Stomach (tissue), 8 donors: ENCODE measurements at regions not wholly inside any gene's neighbourhood (a gene's known extent, or its start where the extent isn't known, plus 50 kb on each side); places are given as distances from the start of the nearest gene placed in this dataset.

Source experiments
- DNase-seq, 2 donors: peaks; one replicate each; pipeline versions ENCODE4 v3.0.0 to v3.0.0-alpha.2; 2013 to 2019
- H3K27ac ChIP-seq, 5 donors: fragments of 200-600 bp in 4 of 5; sonication (generic) in 4 of 5; one replicate each; pipeline ENCODE4 v1.5.1; 2013 to 2019; ENCODE audit warnings: mild to moderate bottlenecking in 1 of 5, moderate library complexity in 1 of 5
- H3K27me3 ChIP-seq, 3 donors: fragments of 200-600 bp; sonication (generic); one replicate each; pipeline ENCODE4 v1.5.1; 2017 to 2019; ENCODE audit warnings: mixed run types in 1 of 3
- H3K36me3 ChIP-seq, 4 donors: fragments of 200-600 bp; sonication (generic); 1 replicate in 3 of 4; 2 replicates in 1 of 4; pipeline ENCODE4 v1.5.1; 2016 to 2019
- H3K4me1 ChIP-seq, 4 donors: fragments of 200-600 bp; sonication (generic); one replicate each; pipeline ENCODE4 v1.5.1; 2016 to 2019
- H3K4me3 ChIP-seq, 4 donors: fragments of 200-600 bp; sonication (generic) in 3 of 4; one replicate each; pipeline ENCODE4 v1.5.1; 2016 to 2019; ENCODE audit warnings: mild to moderate bottlenecking in 1 of 4
- H3K9me3 ChIP-seq, 4 donors: fragments of 200-600 bp; sonication (generic); one replicate each; pipeline ENCODE4 v1.5.1; 2016 to 2019
- EP300 ChIP-seq: sonication (generic); formaldehyde crosslinking; IDR thresholded peaks from one replicate; pipeline ENCODE4 v1.6.1; 2017; ENCODE audit warnings: antibody characterized with exemption
- POLR2A ChIP-seq, 4 donors: fragments of 450-650 bp; IDR thresholded peaks; one replicate each; pipeline ENCODE4 v1.6.1; 2016; ENCODE audit warnings: antibody characterized with exemption in 4 of 4, control low read depth in 2 of 4, mild to moderate bottlenecking in 1 of 4, moderate library complexity in 1 of 4
- POLR2AphosphoS5 ChIP-seq, 3 donors: sonication (generic); formaldehyde crosslinking; IDR thresholded peaks; one replicate each; pipeline ENCODE4 v1.6.1; 2016; ENCODE audit warnings: antibody characterized with exemption in 3 of 3
- WGBS, 5 donors: extraction: QIAGEN DNeasy Blood & Tissue Kit in 3 of 5; methylation state at CpG; one replicate each; pipeline versions ENCODE4 v1.1.5 to v1.1.7; 2013 to 2018; 5-methylcytosine and 5-hydroxymethylcytosine counted together
- intact Hi-C: fragments of 100-400 bp; cut with DNase I; formaldehyde crosslinking; loops from one replicate; pipeline ENCODE4 v1.15.1; 2023; ENCODE audit warnings: low total_unique reads
- TF ChIP-seq, protein P1 (sequence below), 7 experiments: fragments of 450-650 bp in 4 of 7; fragments of 200-600 bp in 3 of 7; sonication (generic) in 3 of 7; IDR thresholded peaks; one replicate each; pipeline ENCODE4 v1.5.1; 2016 to 2019; ENCODE audit warnings: antibody characterized with exemption in 7 of 7, control low read depth in 2 of 7, mild to moderate bottlenecking in 1 of 7
- donor health status: healthy with polysubstance abuse.
- donor health status: Bipolar disorder and iron deficiency.
- donor health status: healthy.

DNA sequence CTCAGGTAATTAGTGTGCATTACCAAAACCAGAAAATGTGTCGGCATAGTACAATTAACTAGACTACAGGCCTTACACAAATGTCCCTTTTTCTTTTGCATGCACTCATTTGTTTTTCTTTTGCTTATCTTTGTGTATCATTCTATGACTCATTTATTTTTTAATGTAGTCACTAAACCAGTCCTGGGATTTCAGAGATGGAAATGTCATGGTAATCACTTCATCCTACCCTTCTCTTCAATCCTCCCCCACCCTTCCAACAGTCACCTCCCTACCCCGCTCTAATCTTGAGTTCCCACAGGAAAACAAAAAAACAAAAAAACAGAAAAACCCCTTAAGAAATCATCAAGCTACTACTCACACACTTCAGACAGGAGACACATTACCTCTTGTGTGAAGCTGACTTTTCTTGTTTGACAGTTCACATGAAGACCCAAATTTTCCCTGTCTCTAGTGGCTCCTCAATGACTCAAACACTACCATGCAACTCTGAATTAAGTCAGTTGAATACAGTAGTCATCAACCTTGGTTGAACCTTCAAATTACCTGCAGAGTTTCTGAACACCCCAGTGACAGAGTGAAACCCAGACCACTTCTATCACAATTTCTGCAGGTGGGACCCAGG is 242.4 kb upstream of the SALL1 start:
- TF ChIP-seq POLR2AphosphoS5 (IDR thresholded peaks at IDR 0.05) (no peak), EP300 (no peak), POLR2A (IDR thresholded peaks at IDR 0.05) (no peak)
- TF ChIP-seq, protein P1, sequence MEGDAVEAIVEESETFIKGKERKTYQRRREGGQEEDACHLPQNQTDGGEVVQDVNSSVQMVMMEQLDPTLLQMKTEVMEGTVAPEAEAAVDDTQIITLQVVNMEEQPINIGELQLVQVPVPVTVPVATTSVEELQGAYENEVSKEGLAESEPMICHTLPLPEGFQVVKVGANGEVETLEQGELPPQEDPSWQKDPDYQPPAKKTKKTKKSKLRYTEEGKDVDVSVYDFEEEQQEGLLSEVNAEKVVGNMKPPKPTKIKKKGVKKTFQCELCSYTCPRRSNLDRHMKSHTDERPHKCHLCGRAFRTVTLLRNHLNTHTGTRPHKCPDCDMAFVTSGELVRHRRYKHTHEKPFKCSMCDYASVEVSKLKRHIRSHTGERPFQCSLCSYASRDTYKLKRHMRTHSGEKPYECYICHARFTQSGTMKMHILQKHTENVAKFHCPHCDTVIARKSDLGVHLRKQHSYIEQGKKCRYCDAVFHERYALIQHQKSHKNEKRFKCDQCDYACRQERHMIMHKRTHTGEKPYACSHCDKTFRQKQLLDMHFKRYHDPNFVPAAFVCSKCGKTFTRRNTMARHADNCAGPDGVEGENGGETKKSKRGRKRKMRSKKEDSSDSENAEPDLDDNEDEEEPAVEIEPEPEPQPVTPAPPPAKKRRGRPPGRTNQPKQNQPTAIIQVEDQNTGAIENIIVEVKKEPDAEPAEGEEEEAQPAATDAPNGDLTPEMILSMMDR (IDR thresholded peaks at IDR 0.05), result no peak
- no peak overlapping the region for H3K4me3 ChIP-seq
- intact Hi-C loops, result no loop called here
- H3K27ac ChIP-seq, result peak overlapping the region in 2 of 5 donors; percentile 32 to 51
- 61 to 80% (median 74%) methylated on average over 2 of the region's 2 CpGs for WGBS, 5 donors
- no peaks in the 10 kb centered on the region for H3K36me3 ChIP-seq
- H3K27me3 ChIP-seq, result peaks cover 0 to 7% (median 0%) of the 10 kb centered on the region in 3 donors
- H3K9me3 ChIP-seq, result peaks cover 0 to 16% (median 11%) of the 10 kb centered on the region in 4 donors
- DNase-seq, result no peak
- H3K4me1 ChIP-seq, result no peaks in the 10 kb centered on the region

DNA sequence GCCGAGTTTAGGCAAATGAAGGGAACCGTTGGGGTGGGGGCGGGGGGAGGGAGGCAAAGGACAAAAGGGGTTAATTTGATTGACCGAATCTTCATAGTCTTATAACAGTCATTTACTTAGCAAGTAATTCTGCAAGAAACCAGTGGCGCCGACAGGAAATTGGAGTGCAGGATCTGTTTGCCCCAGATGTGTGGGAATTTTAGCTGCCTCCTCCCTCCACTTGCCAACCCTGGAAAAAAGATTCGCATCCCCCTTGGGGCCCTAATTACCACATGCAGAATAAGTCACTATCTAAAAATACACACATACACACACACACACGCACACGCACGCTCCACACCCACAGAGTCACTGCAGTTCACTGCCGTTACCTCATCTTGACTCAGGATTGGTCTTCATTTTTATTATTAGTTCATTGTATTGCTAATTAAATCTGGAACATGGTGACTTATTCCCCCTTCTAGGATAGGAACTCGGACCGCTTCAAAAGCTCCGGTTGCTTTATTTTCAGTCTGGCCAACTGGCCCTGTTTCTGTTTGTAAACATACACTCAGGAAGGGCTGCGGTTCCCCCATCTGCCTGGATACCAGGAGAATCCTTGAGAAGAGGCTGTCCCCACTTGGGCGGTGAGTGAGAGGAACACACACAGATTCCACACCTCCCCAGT is 241.6 kb upstream of the SALL1 start:
- H3K27ac ChIP-seq, result peak overlapping the region in 2 of 5 donors; percentile 32 to 51
- DNase-seq, result peak in 1 of 2 donors; percentile 28
- 52 to 65% (median 58%) methylated on average over 16 of the region's 16 CpGs for WGBS, 5 donors
- peaks cover 0 to 18% (median 12%) of the 10 kb centered on the region in 4 donors for H3K9me3 ChIP-seq
- no peaks in the 10 kb centered on the region for H3K36me3 ChIP-seq
- no peak for TF ChIP-seq EP300
- intact Hi-C loops, result no loop called here
- no peak overlapping the region for H3K4me3 ChIP-seq
- peaks cover 0 to 7% (median 0%) of the 10 kb centered on the region in 3 donors for H3K27me3 ChIP-seq
- H3K4me1 ChIP-seq, result no peaks in the 10 kb centered on the region

DNA sequence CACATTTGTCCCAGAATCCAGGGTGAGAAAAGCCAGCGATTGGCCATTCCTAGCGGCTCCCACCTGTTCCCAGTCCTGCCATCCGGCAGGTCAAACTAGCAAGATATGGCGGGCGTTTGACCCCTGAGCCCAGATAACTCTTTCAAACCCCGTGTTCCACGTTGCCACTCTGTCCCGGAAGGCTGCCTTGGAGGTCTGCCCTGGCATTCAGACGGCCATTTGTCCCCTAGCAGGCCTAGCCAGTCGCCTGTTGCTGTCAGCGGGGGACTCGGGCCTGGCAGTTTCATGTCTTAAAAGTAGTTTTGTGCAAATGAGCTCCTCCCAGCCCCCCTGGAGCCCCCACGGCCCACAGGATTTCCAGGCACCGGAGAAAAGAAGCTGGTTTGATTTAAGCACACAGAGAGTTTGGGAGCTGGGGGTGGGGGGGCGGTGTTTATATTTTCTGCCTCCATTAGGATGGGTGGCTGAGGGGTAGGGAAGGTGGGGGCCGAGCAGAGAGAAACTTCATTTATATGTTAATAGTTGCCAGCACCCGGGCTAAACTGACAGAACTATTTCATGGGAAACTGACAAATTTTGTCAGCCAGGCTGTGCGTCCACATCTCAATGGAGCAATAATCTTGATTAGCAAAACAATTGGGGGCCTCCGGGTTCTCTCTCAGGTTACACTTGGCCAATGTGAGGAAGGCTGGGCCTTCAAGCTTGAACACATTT is 240.9 kb upstream of the SALL1 start:
- intact Hi-C loops, result no loop called here
- WGBS, 5 donors, result 36 to 52% (median 43%) methylated on average over 16 to 19 of the region's 19 CpGs
- Histone ChIP-seq H3K4me3 (no peak overlapping the region), H3K27ac (peak overlapping the region in 1 of 5 donors; percentile 3), H3K27me3 (peaks cover 0 to 7% (median 0%) of the 10 kb centered on the region in 3 donors), H3K36me3 (no peaks in the 10 kb centered on the region), H3K4me1 (no peaks in the 10 kb centered on the region), H3K9me3 (peaks cover 0 to 18% (median 12%) of the 10 kb centered on the region in 4 donors)
- DNase-seq, result no peak
- TF ChIP-seq POLR2A (IDR thresholded peaks at IDR 0.05) (no peak), EP300 (no peak), POLR2AphosphoS5 (IDR thresholded peaks at IDR 0.05) (no peak)
- TF ChIP-seq, protein P1 (IDR thresholded peaks at IDR 0.05), result no peak

DNA sequence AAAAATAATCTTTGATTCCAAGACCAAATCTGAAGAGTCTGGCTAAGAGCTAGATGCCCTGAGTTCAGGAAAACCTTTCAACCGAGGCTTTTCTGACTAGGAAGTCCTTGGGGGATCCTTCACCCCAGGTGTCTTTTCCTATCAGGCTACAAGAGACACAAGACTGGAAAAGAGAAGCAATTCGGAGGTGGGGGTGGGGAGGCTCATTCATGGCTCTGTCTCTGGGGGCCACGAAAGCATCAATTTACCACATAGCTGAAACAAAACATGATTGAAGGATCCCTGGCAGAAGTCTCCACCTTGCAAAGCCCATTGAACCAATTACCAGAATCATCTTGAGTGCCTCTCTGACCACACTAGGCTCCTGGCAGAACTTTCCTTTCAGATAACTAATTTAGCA is 239.8 kb upstream of the SALL1 start:
- no peak for DNase-seq
- TF ChIP-seq POLR2AphosphoS5 (IDR thresholded peaks at IDR 0.05) (no peak), POLR2A (IDR thresholded peaks at IDR 0.05) (no peak), EP300 (no peak)
- TF ChIP-seq, protein P1 (IDR thresholded peaks at IDR 0.05), result no peak
- no peaks in the 10 kb centered on the region for H3K36me3 ChIP-seq
- H3K27ac ChIP-seq, result no peak overlapping the region
- no peaks in the 10 kb centered on the region for H3K4me1 ChIP-seq
- peaks cover 0 to 18% (median 12%) of the 10 kb centered on the region in 4 donors for H3K9me3 ChIP-seq
- peaks cover 0 to 7% (median 0%) of the 10 kb centered on the region in 3 donors for H3K27me3 ChIP-seq
- intact Hi-C loops, result no loop called here
- 49 to 78% (median 65%) methylated on average over 3 of the region's 3 CpGs for WGBS, 5 donors
- no peak overlapping the region for H3K4me3 ChIP-seq
